DND-41 (cell line): ENCODE measurements at regions not wholly inside any gene's neighbourhood (a gene's known extent, or its start where the extent isn't known, plus 50 kb on each side); places are given as distances from the start of the nearest gene placed in this dataset.

Experiments
- ATAC-seq: fragments of 200-7000 bp; cut with Tn5 transposase; 3 replicates; pipeline ENCODE4 v1.9.1; 2021; ENCODE audit warnings: low read depth; ENCODE audit not compliant: insufficient read depth
- DNase-seq: peaks from one replicate; pipeline ENCODE4 v3.0.0-alpha.2; 2020
- H2AFZ ChIP-seq: 2 replicates; pipeline ENCODE4 v1.6.0; 2012; ENCODE audit warnings: low read depth, low read length
- H3K27ac ChIP-seq: 2 replicates; pipeline ENCODE4 v1.5.1; 2012; ENCODE audit warnings: low read length, inconsistent platforms
- H3K27me3 ChIP-seq: fragments of 200-600 bp; sonication (generic); 2 replicates; pipeline ENCODE4 v1.6.0; 2012; ENCODE audit warnings: low read length, mild to moderate bottlenecking, inconsistent platforms; ENCODE audit not compliant: insufficient read depth, poor library complexity
- H3K36me3 ChIP-seq: 2 replicates; pipeline ENCODE4 v1.5.1; 2012; ENCODE audit warnings: low read length, inconsistent platforms; ENCODE audit not compliant: insufficient read depth
- H3K4me1 ChIP-seq: 2 replicates; pipeline ENCODE4 v1.5.1; 2012; ENCODE audit warnings: mild to moderate bottlenecking, low read length; ENCODE audit not compliant: insufficient read depth
- H3K4me2 ChIP-seq: 2 replicates; pipeline ENCODE4 v1.6.0; 2012; ENCODE audit warnings: mild to moderate bottlenecking, moderate library complexity, low read length, inconsistent platforms; ENCODE audit not compliant: insufficient read depth
- H3K4me3 ChIP-seq, 2 experiments: fragments of 200-600 bp in 1 of 2; shearing (Covaris generic) in 1 of 2; 2 replicates each; pipeline ENCODE4 v1.5.1; 2012 to 2016; ENCODE audit warnings: inconsistent platforms in 2 of 2, low read length in 2 of 2, mild to moderate bottlenecking in 2 of 2, low read depth in 1 of 2, moderate library complexity in 1 of 2
- H3K79me2 ChIP-seq: 2 replicates; pipeline ENCODE4 v1.6.0; 2012; ENCODE audit warnings: low read length, inconsistent platforms; ENCODE audit not compliant: insufficient read depth
- H3K9ac ChIP-seq: 2 replicates; pipeline ENCODE4 v1.6.0; 2012; ENCODE audit warnings: low read depth, mild to moderate bottlenecking, inconsistent platforms, low read length, moderate library complexity
- H3K9me3 ChIP-seq: 2 replicates; pipeline ENCODE4 v1.5.1; 2012; ENCODE audit warnings: low read length, moderate library complexity, mild to moderate bottlenecking, inconsistent platforms; ENCODE audit not compliant: insufficient read depth, severe bottlenecking
- H4K20me1 ChIP-seq: 2 replicates; pipeline ENCODE4 v1.6.0; 2012; ENCODE audit warnings: low read length; ENCODE audit not compliant: insufficient read depth
- CTCF ChIP-seq: IDR thresholded peaks from 2 replicates; pipeline ENCODE4 v1.5.1; 2012; ENCODE audit warnings: borderline replicate concordance, low read length, moderate library complexity, mild to moderate bottlenecking; ENCODE audit not compliant: poor library complexity, severe bottlenecking; ENCODE audit errors: extremely low read depth
- EZH2 ChIP-seq: IDR thresholded peaks from 3 replicates; pipeline ENCODE4 v1.6.1; 2012; ENCODE audit warnings: borderline replicate concordance, low read depth, mild to moderate bottlenecking, moderate library complexity, low read length, inconsistent platforms; ENCODE audit not compliant: severe bottlenecking

GRCh38 chr6:6968357-6968730, 139.4 kb upstream of the RREB1 start:
- no peak for DNase-seq
- no peak overlapping the region for H3K4me3 ChIP-seq
- H3K9me3 ChIP-seq, result no peaks in the 10 kb centered on the region
- ATAC-seq, result no peak
- H3K27ac ChIP-seq, result no peak overlapping the region
- H4K20me1 ChIP-seq, result no peaks in the 10 kb centered on the region
- H3K36me3 ChIP-seq, result no peaks in the 10 kb centered on the region
- no peak overlapping the region for H3K4me2 ChIP-seq
- H3K4me1 ChIP-seq, result no peaks in the 10 kb centered on the region
- no peak overlapping the region for H2AFZ ChIP-seq
- H3K9ac ChIP-seq, result no peak overlapping the region
- H3K27me3 ChIP-seq, result no peaks in the 10 kb centered on the region
- no peaks in the 10 kb centered on the region for H3K79me2 ChIP-seq
- no peak for TF ChIP-seq EZH2
- TF ChIP-seq CTCF, result no peak

- DNase-seq, result no peak
- Histone ChIP-seq H4K20me1 (no peaks in the 10 kb centered on the region), H3K4me2 (no peak overlapping the region), H3K9ac (no peak overlapping the region), H2AFZ (no peak overlapping the region), H3K4me1 (no peaks in the 10 kb centered on the region), H3K4me3 (no peak overlapping the region), H3K27ac (no peak overlapping the region), H3K79me2 (no peaks in the 10 kb centered on the region), H3K36me3 (no peaks in the 10 kb centered on the region), H3K9me3 (no peaks in the 10 kb centered on the region), H3K27me3 (no peaks in the 10 kb centered on the region)
- TF ChIP-seq EZH2, result no peak
- no peak for TF ChIP-seq CTCF
- no peak for ATAC-seq
Observed at GRCh38 chr6:6968731-6969552, 138.8 kb upstream of the RREB1 start.

- DNase-seq (no peak), ATAC-seq (no peak)
- H3K9ac ChIP-seq, result no peak overlapping the region
Observed at GRCh38 chr6:6969761-6970223, 138.0 kb upstream of the RREB1 start.

More at GRCh38 chr6:6969761-6970223, 138.0 kb upstream of the RREB1 start:
- TF ChIP-seq CTCF (no peak), EZH2 (no peak)
- Histone ChIP-seq H3K4me3 (no peak overlapping the region), H3K79me2 (no peaks in the 10 kb centered on the region), H3K4me1 (no peaks in the 10 kb centered on the region), H3K27me3 (no peaks in the 10 kb centered on the region), H3K4me2 (no peak overlapping the region), H4K20me1 (no peaks in the 10 kb centered on the region), H3K36me3 (no peaks in the 10 kb centered on the region), H2AFZ (no peak overlapping the region), H3K9me3 (no peaks in the 10 kb centered on the region), H3K27ac (no peak overlapping the region)
